ENCODE measurements at regions not wholly inside any gene's neighbourhood (a gene's known extent, or its start where the extent isn't known, plus 50 kb on each side); places are given as distances from the start of the nearest gene placed in this dataset.

- intact Hi-C loops (cut with micrococcal nuclease) (no loop called here), dilution Hi-C loops (cut with MboI; ENCODE audit: extremely low pct_ligation_motif_present, low sequenced_read_pairs) (no loop called here)
- H3K9ac ChIP-seq (replicated peaks; ENCODE audit: extremely low read depth, insufficient read depth, low read length) = no peak overlapping the region
- TF ChIP-seq, protein P1, sequence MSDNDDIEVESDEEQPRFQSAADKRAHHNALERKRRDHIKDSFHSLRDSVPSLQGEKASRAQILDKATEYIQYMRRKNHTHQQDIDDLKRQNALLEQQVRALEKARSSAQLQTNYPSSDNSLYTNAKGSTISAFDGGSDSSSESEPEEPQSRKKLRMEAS (IDR thresholded peaks at IDR 0.05; ENCODE audit: insufficient read depth, insufficient read length) = no peak
- TF ChIP-seq GATA2 (IDR thresholded peaks at IDR 0.05; ENCODE audit: insufficient read depth, insufficient read length, low read depth, low read length) = no peak
- no peak overlapping the region for H2AFZ ChIP-seq (ENCODE audit: low read depth, low read length)
- no peaks in the 10 kb centered on the region for H3K36me3 ChIP-seq (ENCODE audit: control insufficient read depth in 2 of 2, extremely low read depth in 1 of 2, insufficient read depth in 2 of 2, low read length in 2 of 2)
- no peaks in the 10 kb centered on the region for H3K79me2 ChIP-seq (ENCODE audit: control insufficient read depth, insufficient read depth, low read length)
- ChIA-PET CTCF (no interaction called here), POLR2A (no interaction called here)
- no TSS peak for BruUV-seq (replicated peaks)
- no peak overlapping the region for H3K27ac ChIP-seq (ENCODE audit: insufficient read depth, low read depth, low read length)
- H3K4me3 ChIP-seq (replicated peaks in 1 of 3; ENCODE audit: insufficient read depth in 1 of 3, low read depth in 1 of 3, low read length in 3 of 3) = no peak overlapping the region
- H4K20me1 ChIP-seq (replicated peaks; ENCODE audit: control insufficient read depth, extremely low read depth, insufficient read depth, low read length) = no peaks in the 10 kb centered on the region
- FAIRE-seq (no peak), DNase-seq (ENCODE audit: low read depth, low spot score) (no peak)
- H3K27me3 ChIP-seq (ENCODE audit: control insufficient read depth in 2 of 2, insufficient read depth in 2 of 2, low read length in 2 of 2) = peaks cover 0 to 2% of the 10 kb centered on the region in 2 experiments
- no peaks in the 10 kb centered on the region for H3K9me3 ChIP-seq (replicated peaks; ENCODE audit: control insufficient read depth, insufficient read depth, low read length)
- H3K9me1 ChIP-seq (replicated peaks; ENCODE audit: control insufficient read depth, extremely low read depth, insufficient read depth, low read length) = no peaks in the 10 kb centered on the region
- no peaks in the 10 kb centered on the region for H3K4me1 ChIP-seq (ENCODE audit: control insufficient read depth, extremely low read depth, insufficient read depth, low read length)
- no peak overlapping the region for H3K4me2 ChIP-seq (ENCODE audit: insufficient read depth, low read length)
Measured at GRCh38 chr11:113528982-113529381, 53.8 kb upstream of the DRD2 start.

DNA sequence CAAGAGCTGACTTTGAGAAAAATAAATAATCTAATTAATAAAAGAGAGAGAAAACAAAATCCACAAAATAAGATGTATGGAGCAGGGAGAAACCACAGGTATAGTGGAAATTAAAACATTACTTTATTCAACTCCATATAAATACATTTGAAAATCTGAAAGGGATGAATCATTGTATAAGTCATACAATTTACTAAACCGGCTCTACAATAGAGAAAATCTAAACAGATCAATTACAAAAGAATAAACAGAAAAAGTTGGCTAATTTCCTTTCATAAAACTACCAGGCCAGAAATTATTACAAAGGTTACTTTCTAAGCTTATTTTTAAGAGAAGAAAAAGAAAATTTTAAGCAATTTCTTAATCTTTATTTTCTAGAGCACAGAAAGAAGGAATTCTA is 51.3 kb upstream of the DRD2 start:
- no peak overlapping the region for H3K4me3 ChIP-seq (replicated peaks in 1 of 3; ENCODE audit: insufficient read depth in 1 of 3, low read depth in 1 of 3, low read length in 3 of 3)
- no peak overlapping the region for H2AFZ ChIP-seq (ENCODE audit: low read depth, low read length)
- H4K20me1 ChIP-seq (replicated peaks; ENCODE audit: control insufficient read depth, extremely low read depth, insufficient read depth, low read length) = no peaks in the 10 kb centered on the region
- no peaks in the 10 kb centered on the region for H3K79me2 ChIP-seq (ENCODE audit: control insufficient read depth, insufficient read depth, low read length)
- ChIA-PET CTCF (interaction anchor here (1.1 kb wide), 1 partner anchor 175 kb away, joined by 3 read pairs; no protein-coding TSS in a partner anchor), POLR2A (no interaction called here)
- no peak overlapping the region for H3K27ac ChIP-seq (ENCODE audit: insufficient read depth, low read depth, low read length)
- intact Hi-C loops (cut with micrococcal nuclease) = no loop called here
- dilution Hi-C loops (cut with MboI; ENCODE audit: extremely low pct_ligation_motif_present, low sequenced_read_pairs) = no loop called here
- no peak overlapping the region for H3K9ac ChIP-seq (replicated peaks; ENCODE audit: extremely low read depth, insufficient read depth, low read length)
- H3K27me3 ChIP-seq (ENCODE audit: control insufficient read depth in 2 of 2, insufficient read depth in 2 of 2, low read length in 2 of 2) = peaks cover 0 to 2% of the 10 kb centered on the region in 2 experiments
- H3K4me1 ChIP-seq (ENCODE audit: control insufficient read depth, extremely low read depth, insufficient read depth, low read length) = no peaks in the 10 kb centered on the region
- TF ChIP-seq, protein P2, sequence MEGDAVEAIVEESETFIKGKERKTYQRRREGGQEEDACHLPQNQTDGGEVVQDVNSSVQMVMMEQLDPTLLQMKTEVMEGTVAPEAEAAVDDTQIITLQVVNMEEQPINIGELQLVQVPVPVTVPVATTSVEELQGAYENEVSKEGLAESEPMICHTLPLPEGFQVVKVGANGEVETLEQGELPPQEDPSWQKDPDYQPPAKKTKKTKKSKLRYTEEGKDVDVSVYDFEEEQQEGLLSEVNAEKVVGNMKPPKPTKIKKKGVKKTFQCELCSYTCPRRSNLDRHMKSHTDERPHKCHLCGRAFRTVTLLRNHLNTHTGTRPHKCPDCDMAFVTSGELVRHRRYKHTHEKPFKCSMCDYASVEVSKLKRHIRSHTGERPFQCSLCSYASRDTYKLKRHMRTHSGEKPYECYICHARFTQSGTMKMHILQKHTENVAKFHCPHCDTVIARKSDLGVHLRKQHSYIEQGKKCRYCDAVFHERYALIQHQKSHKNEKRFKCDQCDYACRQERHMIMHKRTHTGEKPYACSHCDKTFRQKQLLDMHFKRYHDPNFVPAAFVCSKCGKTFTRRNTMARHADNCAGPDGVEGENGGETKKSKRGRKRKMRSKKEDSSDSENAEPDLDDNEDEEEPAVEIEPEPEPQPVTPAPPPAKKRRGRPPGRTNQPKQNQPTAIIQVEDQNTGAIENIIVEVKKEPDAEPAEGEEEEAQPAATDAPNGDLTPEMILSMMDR (IDR thresholded peaks at IDR 0.05; ENCODE audit: extremely low read depth in 1 of 2, insufficient read depth in 1 of 2, low read depth in 1 of 2, low read length in 2 of 2) = no peak
- no peak for TF ChIP-seq MYC (IDR thresholded peaks at IDR 0.05; ENCODE audit: low read depth, low read length)
- TF ChIP-seq POLR2A (IDR thresholded peaks at IDR 0.05; ENCODE audit: low read depth, low read length) = no peak
- TF ChIP-seq, protein P1 (IDR thresholded peaks at IDR 0.05; ENCODE audit: insufficient read depth, insufficient read length) = no peak
- H3K9me1 ChIP-seq (replicated peaks; ENCODE audit: control insufficient read depth, extremely low read depth, insufficient read depth, low read length) = no peaks in the 10 kb centered on the region
- no peaks in the 10 kb centered on the region for H3K36me3 ChIP-seq (ENCODE audit: control insufficient read depth in 2 of 2, extremely low read depth in 1 of 2, insufficient read depth in 2 of 2, low read length in 2 of 2)
- FAIRE-seq (no peak), DNase-seq (ENCODE audit: low read depth, low spot score) (no peak)
- no TSS peak for BruUV-seq (replicated peaks)
- no peak overlapping the region for H3K4me2 ChIP-seq (ENCODE audit: insufficient read depth, low read length)
- H3K9me3 ChIP-seq (replicated peaks; ENCODE audit: control insufficient read depth, insufficient read depth, low read length) = no peaks in the 10 kb centered on the region

All from endothelial cell of umbilical vein (primary cell).